Adrenal gland (tissue), 9 donors: ENCODE measurements at regions not wholly inside any gene's neighbourhood (a gene's known extent, or its start where the extent isn't known, plus 50 kb on each side); places are given as distances from the start of the nearest gene placed in this dataset.

ENCODE experiments used
- DNase-seq, 7 donors: peaks; one replicate each; pipeline ENCODE4 v3.0.0-alpha.2; 2019 to 2020
- H3K27ac ChIP-seq, 5 donors: fragments of 200-600 bp; sonication (generic) in 4 of 5; 1 replicate in 3 of 5; 2 replicates in 2 of 5; pipeline versions ENCODE4 v1.5.1 to v1.8.0; 2016 to 2020; ENCODE audit warnings: mild to moderate bottlenecking in 1 of 5
- H3K27me3 ChIP-seq: fragments of 200-600 bp; 2 replicates; pipeline ENCODE4 v1.8.0; 2021
- H3K36me3 ChIP-seq, 2 donors: fragments of 200-600 bp; replicated peaks in 1 of 2; 1 replicate in 1 of 2; 2 replicates in 1 of 2; pipeline versions ENCODE4 v1.5.1 to v1.8.0; 2018 to 2022
- H3K4me1 ChIP-seq, 2 donors: fragments of 200-600 bp; replicated peaks in 1 of 2; 1 replicate in 1 of 2; 2 replicates in 1 of 2; pipeline versions ENCODE4 v1.5.1 to v1.8.0; 2018 to 2021
- H3K4me3 ChIP-seq, 4 donors: fragments of 200-600 bp; sonication (generic) in 3 of 4; one replicate each; pipeline ENCODE4 v1.5.1; 2016 to 2018
- H3K9me3 ChIP-seq, 3 donors: fragments of 200-600 bp; sonication (generic) in 1 of 3; replicated peaks in 1 of 3; 1 replicate in 2 of 3; 2 replicates in 1 of 3; pipeline versions ENCODE4 v1.5.1 to v1.8.0; 2016 to 2021
- CTCF ChIP-seq, 6 experiments: fragments of 450-650 bp in 4 of 6; fragments of 200-600 bp in 2 of 6; sonication (generic) in 1 of 6; IDR thresholded peaks; 1 replicate in 5 of 6; 2 replicates in 1 of 6; pipeline versions ENCODE4 v1.5.1 to v1.8.0; 2016 to 2021; ENCODE audit warnings: antibody characterized with exemption in 6 of 6, mild to moderate bottlenecking in 2 of 6, moderate library complexity in 1 of 6
- POLR2A ChIP-seq, 2 donors: fragments of 450-650 bp; IDR thresholded peaks; one replicate each; pipeline ENCODE4 v1.6.1; 2017; ENCODE audit warnings: antibody characterized with exemption in 2 of 2, mild to moderate bottlenecking in 2 of 2, moderate library complexity in 1 of 2
- WGBS, 4 donors: extraction: QIAGEN DNeasy Blood & Tissue Kit in 2 of 4; methylation state at CpG; one replicate each; pipeline versions ENCODE4 v1.1.5 to v1.1.7; 2013 to 2017; 5-methylcytosine and 5-hydroxymethylcytosine counted together
- intact Hi-C, 2 donors: fragments of 100-400 bp; cut with DNase I; formaldehyde crosslinking; loops; one replicate each; pipeline versions ENCODE4 v1.14.1 to v1.15.0; 2022 to 2023
- donor health status: healthy with polysubstance abuse.
- donor health status: Bipolar disorder and iron deficiency.
- donor health status: DM: yes; HTN: yes; CAD: no.
- donor health status: DM: no; HTN: no; CAD: no.
- donor health status: DM: no; HTN: no; CAD: no.

- Histone ChIP-seq H3K9me3 (no peaks in the 10 kb centered on the region), H3K27ac (no peak overlapping the region), H3K36me3 (no peaks in the 10 kb centered on the region), H3K27me3 (no peaks in the 10 kb centered on the region), H3K4me1 (no peaks in the 10 kb centered on the region), H3K4me3 (no peak overlapping the region)
- no peak for DNase-seq
- intact Hi-C loops, result no loop called here
- TF ChIP-seq POLR2A (IDR thresholded peaks at IDR 0.05) (no peak), CTCF (IDR thresholded peaks at IDR 0.05) (no peak)
Observed at GRCh38 chr2:192719629-192720028, 524.9 kb upstream of the TMEFF2 start.

GRCh38 chr2:192718340-192718739, 523.6 kb upstream of the TMEFF2 start:
- Histone ChIP-seq H3K36me3 (no peaks in the 10 kb centered on the region), H3K9me3 (no peaks in the 10 kb centered on the region), H3K27ac (no peak overlapping the region), H3K27me3 (no peaks in the 10 kb centered on the region), H3K4me1 (no peaks in the 10 kb centered on the region), H3K4me3 (no peak overlapping the region)
- 73 to 90% (median 78%) methylated on average over 3 of the region's 3 CpGs for WGBS, 4 donors
- intact Hi-C loops, result no loop called here
- no peak for DNase-seq
- TF ChIP-seq CTCF (IDR thresholded peaks at IDR 0.05) (no peak), POLR2A (IDR thresholded peaks at IDR 0.05) (no peak)

- WGBS, 4 donors, result 35 to 61% (median 55%) methylated on average over 2 of the region's 2 CpGs
- DNase-seq, result no peak
- intact Hi-C loops, result no loop called here
- no peak for TF ChIP-seq CTCF (IDR thresholded peaks at IDR 0.05)
- TF ChIP-seq POLR2A (IDR thresholded peaks at IDR 0.05), result no peak
- Histone ChIP-seq H3K27me3 (no peaks in the 10 kb centered on the region), H3K27ac (no peak overlapping the region), H3K4me1 (no peaks in the 10 kb centered on the region), H3K4me3 (no peak overlapping the region), H3K9me3 (no peaks in the 10 kb centered on the region), H3K36me3 (no peaks in the 10 kb centered on the region)
Observed at GRCh38 chr2:192700934-192701333, 506.2 kb upstream of the TMEFF2 start.

GRCh38 chr2:192697880-192698279, 503.1 kb upstream of the TMEFF2 start:
- H3K36me3 ChIP-seq, result no peaks in the 10 kb centered on the region
- TF ChIP-seq POLR2A (IDR thresholded peaks at IDR 0.05) (no peak), CTCF (IDR thresholded peaks at IDR 0.05) (no peak)
- H3K4me1 ChIP-seq, result no peaks in the 10 kb centered on the region
- H3K27ac ChIP-seq, result no peak overlapping the region
- no peak for DNase-seq
- WGBS, 4 donors, result 76 to 84% (median 80%) methylated on average over 5 of the region's 5 CpGs
- no peaks in the 10 kb centered on the region for H3K27me3 ChIP-seq
- H3K9me3 ChIP-seq, result no peaks in the 10 kb centered on the region
- intact Hi-C loops, result no loop called here
- H3K4me3 ChIP-seq, result no peak overlapping the region
